Activated CD4-positive, CD25-positive, alpha-beta regulatory T cell treated with anti-CD3 and anti-CD28 coated beads, Interleukin-2, amount 50 U/mL, for 24 hours (primary cell): ENCODE measurements at regions not wholly inside any gene's neighbourhood (a gene's known extent, or its start where the extent isn't known, plus 50 kb on each side); places are given as distances from the start of the nearest gene placed in this dataset.

ENCODE experiments used
- ATAC-seq, 2 donors: fragments of 150-1000 bp; cut with Tn5 transposase; one replicate each; pipeline ENCODE4 v1.10.0; 2021; ENCODE audit warnings: mild to moderate bottlenecking in 1 of 2, moderate library complexity in 1 of 2

DNA sequence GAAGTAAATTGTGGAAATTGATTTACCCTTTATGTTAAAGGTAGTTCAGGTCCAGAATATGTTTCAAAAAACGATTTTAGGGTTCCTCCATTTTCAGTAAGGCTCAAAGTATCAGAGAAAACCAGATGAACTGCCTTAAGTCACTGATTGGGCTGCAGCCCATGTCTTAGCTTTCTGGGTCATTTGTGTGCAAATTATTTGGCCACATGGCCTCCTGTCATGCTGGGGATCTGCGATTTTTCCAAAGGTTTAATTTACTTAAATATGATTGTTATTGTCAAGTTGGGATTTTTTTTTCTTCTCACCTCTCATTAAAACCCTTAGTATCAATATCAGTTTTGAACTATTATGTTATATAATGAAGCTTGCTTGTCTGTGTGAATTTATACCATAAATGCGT lies 135.9 kb upstream of the DPYD start:
- no peak for ATAC-seq

DNA sequence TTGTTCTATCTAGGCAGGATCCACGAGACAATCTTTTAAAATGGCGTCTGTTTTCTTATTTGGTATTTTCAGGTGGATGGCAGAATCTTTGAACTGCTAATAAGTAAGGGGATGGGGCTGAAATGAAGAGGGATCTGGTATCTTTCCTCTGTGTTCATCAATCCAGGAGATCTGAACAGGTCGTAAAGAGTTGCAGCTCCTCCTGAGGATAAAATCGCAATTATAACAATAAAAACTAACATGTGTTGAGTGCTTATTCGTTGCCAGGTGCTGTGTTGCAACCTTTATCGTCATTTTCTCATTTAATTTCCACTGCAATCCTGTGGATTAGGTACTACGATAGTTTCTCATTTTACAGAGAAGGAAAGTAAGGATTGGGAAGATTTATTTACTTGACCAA lies 134.6 kb upstream of the DPYD start:
- no peak for ATAC-seq

DNA sequence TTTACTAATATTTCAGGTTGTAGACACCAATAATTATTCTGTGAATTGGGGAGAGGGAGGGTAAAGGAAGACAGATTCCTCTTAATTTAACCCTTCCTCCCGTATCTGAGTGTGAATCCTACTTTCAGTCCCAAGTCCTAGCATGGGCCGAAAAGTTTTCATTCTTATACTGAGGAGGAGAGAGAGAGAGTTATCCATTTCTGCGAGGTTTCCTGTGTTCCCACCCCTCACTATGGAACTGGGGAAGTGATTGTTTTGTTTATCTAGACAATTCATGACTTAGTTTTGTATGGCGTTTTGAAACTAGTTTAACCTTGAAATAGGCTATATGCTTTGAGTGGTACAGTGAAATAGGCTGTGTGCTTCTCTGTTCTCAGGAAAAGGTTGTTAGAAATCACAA lies 134.0 kb upstream of the DPYD start:
- no peak for ATAC-seq

DNA sequence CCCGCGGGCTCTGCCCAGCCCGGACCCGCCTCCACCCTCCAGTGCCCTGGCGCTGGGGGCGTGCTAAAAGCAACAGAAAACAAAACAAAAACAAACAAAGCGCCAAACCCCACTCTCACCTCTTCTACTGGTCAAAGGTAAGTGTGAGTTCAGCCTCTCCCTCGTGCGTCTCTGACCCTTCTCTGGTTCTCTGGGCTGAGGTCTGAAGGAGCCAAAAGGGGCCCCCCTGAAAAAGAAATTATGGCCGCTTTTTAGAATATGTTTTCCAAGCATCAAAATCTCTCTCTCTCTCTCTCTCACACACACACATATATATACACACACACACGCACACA lies 133.5 kb upstream of the DPYD start:
- ATAC-seq, result no peak

DNA sequence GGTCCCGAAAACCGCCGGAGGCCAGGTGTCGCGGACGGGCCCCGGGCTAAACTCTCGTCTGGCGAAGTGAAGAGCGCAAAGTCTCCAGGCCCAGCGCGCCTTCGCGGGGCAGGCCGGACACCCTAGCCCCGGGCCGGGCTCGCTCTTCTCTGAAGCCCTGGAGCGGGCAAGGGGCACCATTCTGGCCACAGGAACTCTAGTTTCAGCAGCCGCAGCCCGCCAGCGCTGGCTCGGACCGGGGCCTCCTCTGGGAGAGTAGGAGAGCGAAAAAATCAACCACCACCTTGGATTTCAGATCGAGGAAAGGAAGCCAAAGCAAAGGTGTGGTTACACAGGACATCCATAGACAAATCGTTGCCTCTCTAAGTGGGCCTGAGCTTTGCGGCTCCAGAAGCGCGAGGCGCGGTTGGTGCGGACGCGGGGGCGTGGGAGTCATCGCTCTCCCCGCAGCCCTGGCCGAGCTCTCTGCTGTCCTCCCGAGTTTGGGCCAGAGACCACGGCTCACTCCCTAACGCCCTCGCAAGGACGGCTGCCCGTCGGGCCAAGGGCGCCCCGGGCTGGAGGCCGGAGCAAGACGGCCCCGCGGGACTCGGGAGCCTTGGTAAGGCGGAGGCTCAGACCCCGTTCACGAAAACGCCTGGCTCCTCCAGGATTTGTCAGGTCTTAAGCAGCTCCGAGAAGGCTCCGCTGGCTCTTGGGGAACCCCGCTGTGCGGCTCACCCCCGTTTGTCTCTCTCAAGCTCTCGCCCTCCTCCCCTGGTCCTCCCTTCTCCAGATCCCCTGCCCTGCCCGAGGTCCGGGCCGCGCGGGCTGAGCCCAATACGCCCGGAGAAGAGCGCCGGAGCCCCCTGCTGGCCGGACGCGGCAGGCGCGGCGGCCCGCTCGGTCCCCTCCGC lies 132.9 kb upstream of the DPYD start:
- peak; percentile 93 to 95 for ATAC-seq

DNA sequence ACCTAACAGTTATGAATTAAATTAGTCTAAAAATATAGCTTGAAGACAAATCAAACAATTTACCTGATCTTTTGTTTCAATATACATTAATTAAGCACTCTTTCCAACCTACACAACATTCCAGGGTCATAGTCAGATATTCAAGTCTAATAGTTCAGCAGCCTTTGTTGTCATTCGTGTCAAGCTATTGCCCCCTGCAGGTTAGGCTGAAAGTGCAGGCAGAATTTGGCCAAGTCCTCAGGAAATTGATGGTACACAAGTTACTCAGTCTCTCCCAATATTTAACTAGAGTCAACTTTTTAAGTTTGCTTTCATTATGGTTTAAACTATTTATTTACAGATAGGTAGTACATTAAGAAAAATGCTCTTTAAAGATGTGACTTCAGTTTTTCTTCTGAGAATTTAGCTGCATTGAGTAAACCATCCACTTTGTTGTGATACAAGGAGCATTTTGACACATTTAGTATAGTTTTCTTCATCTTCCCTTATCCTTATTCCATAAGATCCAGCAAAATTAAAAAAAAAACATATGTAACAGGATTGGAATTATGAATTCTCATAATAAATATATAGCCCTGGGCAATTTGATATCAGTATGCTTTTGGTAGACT lies 130.3 kb upstream of the DPYD start:
- no peak for ATAC-seq

DNA sequence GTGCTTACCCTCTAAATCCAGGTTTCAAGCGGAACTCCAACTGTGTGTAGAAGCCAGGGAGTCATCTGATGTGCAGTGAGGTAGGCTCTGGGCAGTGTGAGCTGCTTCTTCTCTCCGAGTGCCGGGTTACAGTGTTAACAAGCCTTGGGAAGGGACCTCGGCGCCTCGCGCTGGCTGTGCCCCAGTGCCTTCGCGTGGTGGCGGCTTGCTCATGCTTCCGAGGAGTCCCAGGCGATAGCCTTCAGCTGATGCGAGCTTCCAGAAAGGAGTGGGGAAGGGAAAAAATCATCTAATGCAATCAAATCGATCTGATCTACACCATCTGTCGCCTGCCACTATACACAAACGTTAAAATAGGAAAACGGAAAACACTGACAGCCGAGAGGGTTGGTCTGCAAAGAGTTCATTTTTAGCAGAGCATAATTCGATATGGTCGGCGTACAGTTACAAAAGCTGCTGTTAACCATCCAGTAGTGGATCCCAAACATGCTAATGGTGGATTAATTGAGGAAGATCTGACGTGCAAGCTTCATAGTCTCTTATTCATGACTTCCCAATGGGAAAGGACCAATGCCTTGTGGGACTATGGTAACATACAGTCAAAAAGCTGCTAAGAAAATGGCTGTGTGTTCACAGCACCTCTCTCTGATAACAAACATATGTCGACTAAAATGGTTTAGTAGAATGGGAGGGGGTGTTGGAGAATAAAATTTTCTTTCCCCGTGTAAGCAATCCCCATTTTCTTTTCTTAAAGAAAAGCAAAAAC lies 128.7 kb upstream of the DPYD start:
- ATAC-seq, result no peak

DNA sequence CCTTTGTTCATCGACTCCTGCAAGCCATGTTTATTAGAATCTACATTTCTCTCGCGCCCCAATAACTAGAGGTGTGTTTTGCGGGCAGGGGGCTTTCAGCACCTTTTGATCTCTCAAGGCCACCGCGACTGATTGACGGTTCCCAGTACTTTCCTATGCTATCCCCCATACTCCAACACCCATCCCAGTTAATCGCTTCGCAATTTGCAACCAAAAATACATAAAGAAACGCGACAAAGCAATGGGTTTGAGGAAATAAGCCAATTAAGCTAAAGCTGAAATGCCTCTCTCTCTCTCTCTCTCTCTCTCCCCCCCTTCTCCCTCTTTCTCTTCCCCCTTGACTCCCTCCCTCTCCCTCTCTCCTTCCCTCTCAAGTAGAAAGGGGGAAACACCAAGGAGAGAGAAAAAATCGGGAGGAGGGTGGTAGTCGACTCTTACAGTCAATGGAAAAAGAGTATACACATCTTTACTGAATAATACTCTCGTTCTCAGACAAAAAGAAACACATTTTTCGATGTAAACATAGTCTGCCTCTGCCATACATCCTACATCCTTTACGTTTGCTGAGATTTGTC lies 128.0 kb upstream of the DPYD start:
- no peak for ATAC-seq

DNA sequence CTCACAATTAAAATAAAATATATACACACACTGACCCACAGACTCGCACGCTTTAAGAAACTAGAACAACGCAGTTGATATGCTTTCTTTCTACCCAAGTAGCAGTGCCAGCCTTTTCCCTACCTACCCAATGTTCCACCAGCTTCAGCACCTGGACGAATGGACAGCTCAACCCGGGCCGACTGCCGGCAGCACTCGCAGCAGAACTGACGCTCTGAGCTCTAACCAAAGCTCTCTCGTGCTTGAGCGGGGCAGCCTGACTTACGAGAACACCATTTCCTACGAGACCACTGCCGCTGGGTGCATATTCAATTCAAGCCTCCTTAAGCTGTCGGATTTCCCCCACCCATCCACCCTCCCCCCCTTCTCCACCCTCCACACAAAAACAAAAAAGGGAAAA lies 127.4 kb upstream of the DPYD start:
- ATAC-seq, result peak; percentile 57 to 66

DNA sequence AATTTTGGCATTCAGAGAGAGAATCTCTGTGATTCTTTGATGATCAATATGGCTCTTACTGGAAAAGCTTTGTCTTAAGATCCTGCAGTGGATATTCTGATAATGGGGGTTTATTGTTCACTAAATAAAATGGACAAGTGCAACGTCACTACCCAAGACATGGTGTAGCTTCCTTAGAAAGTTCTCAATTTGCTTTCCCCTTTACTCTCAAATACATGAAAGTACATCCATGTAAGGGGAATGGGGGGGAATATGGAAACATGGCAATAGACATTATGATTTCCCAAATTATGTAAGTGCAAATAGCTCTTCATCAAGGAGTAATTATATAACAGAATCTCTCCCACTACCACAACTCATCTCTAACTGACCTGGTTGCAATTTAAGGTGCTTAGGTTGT lies 126.3 kb upstream of the DPYD start:
- ATAC-seq, result no peak

DNA sequence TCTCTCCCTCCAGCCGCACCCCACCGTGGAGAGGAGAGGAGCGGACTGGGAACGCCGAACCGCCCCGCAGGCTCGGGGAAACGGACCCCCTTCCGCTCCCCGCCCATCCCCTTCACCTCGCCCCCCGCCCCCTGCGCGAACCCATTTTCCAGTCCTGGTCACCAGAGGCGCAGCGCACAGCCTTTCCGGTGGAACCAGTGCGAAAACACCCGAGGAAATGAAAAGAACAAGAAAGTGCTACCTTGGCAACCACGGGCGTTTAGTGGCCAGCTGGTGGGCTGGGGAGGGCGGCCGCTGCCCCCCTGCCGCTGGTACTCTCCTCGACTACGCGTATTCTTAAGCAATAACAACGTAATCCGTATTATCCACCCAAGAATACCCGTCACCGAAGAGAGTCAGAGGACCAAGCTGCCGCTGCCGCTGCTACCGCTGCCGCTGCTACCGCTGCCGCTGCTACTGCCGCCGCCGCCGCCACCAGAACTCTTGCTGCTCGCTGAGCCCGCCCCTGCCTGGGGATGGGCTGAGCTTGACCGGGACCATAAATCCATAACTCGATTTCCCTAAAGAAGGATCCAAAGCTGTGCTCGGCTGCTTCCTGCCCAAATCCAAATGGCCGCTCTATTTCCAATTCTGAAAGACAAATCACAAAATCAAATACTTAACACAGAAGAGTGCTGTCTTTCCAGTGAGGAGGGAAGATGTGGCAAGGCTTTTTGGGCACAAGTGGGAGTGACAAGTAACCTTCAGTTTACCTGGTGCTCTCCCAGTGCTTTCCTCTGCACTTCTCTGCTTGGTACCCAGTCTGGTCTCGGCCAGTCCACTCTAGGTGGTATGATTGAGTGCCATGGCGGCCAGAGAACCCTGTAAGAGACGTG lies 125.2 kb upstream of the DPYD start:
- peak in 1 of 2 donors; percentile 28 for ATAC-seq

DNA sequence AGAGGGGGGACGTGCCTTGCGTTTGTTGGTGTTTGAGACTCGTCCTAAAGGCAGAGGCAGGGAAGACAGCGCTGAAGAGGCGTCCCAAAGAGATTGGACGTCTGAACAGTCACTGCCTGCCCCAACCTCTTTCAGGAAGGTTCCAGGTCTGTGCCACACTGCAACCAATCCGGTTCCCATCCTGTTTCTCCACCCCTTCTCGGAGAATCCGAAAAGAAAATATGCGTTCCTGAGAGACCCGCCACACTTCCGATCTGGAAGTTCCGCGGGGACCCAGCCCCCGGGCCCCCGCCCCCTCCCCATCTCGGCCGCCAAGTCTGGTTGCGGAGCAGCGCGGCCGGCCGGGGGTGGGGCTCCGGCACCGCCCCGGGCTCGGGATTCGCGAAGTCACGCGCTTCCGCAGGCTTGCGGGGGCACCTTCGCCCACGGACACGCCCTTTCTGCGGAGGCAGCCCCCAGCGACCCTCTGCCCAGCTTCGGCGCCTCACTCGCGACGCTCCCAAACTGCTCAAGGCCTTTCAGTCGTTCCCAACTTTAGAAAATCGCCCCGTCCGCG lies 124.5 kb upstream of the DPYD start:
- no peak for ATAC-seq

DNA sequence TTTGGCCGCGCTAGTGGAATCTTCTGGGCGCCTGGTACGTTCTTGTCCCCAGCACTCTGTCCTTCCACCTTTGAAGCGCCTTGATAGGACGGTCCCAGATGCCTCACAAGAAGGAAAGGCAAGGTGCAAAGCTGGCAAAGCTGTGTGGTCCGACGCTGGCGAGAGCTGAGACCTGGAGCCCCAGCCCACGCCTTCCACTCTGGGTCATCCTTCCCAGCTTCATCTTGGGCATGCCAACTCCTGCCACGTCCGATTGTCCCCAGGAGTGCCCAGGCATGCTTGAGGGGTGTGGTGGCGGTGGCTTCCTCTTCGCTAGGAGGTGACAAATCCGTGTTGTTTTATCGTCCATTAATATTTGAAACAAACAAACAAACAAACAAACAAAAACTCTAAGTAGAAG lies 123.9 kb upstream of the DPYD start:
- no peak for ATAC-seq

DNA sequence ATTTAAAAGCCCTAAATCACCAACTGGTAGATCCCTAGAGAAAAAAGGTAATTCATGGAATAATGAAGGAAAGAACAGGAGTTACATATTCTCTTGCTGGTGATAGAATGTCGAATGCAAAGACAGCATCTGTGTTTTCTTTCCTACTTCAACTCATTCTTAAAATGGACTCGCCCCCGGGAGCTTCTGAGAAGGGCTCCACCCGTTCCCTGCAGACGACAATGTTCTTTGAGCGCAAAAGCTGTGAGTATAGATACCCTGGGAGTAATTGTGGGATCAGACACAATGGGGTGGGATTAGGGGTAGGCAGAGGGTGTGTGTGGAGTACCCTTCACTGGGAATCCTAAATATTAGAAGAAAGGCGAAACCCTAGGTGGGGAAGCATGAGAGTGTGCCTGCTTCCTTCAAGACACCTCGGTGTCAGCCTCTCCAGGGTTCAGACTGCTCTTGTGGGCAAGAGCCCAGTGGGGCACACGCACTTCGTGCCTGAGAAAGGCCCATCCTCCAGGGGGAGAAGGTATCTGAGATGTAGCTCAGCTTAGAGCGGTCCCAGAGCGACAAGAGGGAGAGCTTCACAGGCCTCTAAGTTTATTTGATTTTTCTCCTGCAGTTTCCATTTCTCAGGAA lies 123.3 kb upstream of the DPYD start:
- ATAC-seq, result no peak

DNA sequence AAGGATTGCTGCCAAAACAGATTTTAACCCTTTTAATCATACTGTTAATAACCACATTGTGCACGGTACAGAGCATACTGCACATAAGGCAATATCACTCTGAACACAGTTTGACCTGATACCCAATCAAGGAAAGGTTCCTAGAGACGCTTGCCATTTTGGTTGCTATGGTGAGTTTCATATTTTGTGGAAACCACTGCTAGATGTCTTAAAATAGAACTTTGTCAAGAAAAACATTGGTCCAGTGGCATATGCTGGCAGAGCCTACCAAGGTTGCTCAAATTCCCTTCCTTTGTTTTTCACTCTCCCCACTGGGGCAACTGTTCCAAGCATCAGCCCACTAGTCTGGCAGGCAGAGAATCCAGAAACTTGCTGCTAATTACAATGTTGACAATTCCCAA lies 114.8 kb upstream of the DPYD start:
- ATAC-seq, result no peak

DNA sequence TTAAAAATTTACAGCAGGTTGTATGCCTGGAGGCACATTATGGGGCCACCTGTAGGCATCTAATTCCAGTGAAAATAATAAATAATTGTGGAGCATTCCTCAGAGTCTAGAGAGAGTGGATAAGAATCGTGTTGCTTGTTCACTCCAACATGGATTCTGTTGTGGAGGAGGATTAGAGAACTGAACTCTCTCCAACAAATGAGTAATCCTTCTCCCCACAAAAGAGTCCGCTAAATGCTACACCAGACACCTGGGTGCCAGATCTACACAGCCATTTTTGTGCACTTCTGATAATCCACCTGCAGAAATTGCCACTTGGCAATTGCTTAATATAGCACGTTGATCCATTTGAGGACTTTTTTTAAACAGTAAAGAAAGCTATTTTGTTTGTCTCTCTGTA lies 113.7 kb upstream of the DPYD start:
- ATAC-seq, result no peak

DNA sequence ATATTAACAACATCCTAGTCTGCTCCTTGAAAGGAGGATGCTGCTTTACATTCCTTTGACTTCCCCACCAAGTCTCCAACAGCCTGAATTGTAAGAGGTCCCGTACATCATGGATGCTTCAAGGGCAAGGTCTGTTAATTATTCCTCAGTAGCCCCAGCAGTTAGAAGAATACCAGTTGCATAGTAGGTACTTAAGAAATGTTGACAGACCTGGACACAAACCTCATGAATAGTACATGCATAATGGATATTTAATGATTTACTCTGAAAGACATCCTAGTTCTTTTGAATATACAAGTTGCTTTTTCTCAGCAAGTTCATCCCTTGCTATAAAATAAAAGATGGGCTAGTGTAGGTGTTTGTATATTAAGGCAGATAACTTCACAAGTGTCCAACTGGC lies 112.1 kb upstream of the DPYD start:
- ATAC-seq, result no peak

DNA sequence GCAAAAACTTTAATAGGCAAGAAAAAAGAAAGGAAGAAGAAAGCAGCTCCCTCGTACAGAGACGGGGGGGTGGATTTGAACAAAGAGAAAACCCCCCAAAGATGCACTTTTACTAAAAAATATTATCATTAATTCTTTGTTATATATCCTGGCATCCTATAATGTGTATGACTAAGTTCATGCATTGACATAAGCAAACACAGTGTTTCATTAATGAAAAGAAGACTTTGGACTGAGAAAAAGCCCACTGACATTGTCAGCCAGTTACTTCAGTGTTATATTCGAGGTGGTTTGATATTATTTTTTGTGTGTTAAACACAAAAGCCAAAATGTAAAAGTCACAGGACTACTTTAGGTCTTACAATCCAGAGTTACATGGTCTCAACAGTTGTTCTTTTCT lies 110.1 kb upstream of the DPYD start:
- no peak for ATAC-seq

DNA sequence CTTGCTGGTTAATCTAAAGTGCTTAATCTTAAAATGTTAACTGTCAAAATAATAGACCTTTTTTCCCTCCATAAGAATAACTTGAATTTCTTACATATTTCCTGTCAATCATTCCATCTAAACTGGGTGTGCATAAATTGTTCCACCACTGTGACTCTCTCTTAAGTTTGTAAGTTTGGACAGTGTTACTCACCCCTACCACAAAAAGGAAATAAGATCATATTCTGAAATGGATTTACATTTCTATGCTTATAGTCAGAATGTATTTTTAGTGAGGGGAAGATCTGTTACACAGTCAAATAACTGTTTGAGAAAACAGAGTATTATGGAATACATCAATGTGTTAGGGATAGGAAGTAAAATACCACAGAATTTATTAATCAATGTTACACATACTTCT lies 109.6 kb upstream of the DPYD start:
- ATAC-seq, result no peak

DNA sequence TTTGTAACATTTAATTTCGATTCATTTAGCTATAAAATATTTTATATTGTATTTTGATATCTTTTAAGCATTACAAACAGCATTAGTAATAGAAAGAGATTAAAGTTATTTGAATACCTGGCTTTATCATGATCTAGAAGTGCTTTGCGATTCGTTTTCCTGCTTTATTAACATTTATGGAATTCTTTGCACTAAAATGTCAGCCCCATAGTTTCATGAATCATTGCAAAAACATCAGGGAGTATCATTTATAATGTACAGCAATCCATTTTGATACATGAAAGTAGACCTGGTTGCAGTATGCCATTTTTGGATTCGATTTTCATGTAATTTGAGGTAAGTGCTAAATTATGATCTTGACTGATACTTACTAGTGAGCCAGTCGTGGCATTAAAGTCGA lies 108.0 kb upstream of the DPYD start:
- ATAC-seq, result no peak

DNA sequence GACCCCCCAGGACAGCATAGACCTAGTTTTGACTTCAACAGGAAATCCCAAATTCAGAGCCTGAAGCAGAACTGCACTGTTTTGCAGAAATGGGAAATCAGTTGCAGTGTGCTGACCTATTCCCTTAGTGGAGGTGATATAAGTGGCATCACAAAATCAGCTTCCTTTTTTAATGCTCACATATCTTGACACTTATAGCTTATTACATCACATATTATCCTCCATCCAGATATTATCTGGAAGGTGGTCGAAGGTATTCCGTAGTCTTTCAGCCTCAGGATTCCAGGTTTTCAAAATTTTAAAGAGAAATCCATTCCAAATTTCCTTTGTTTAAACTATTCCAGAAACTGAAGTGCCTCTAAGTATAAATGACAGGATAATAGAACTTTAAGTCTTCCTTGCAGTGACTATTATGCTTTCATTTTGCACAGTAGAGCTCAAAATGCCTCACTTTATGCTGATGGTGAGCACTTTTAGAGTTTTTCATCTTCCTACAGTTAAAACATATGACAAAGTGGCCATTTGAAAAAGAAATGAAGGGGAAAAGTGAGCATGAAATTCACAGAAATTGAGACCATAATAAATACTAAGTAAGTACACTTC lies 106.4 kb upstream of the DPYD start:
- no peak for ATAC-seq
